Glomerular visceral epithelial cell (primary cell): ENCODE measurements at regions not wholly inside any gene's neighbourhood (a gene's known extent, or its start where the extent isn't known, plus 50 kb on each side); places are given as distances from the start of the nearest gene placed in this dataset.
"Not testable (repeated sequence)": the region's sequence is repeated elsewhere in the genome, so short reads cannot be mapped to it uniquely, and the experiment has no call there.

Experiments used
- DNase-seq: peaks from one replicate; pipeline ENCODE4 v3.0.0-alpha.2; 2016; ENCODE audit errors: extremely low spot score

GRCh38 chr9:95391271-95391670, 73.8 kb upstream of the FANCC start:
- DNase-seq = not testable (repeated sequence)

- DNase-seq = no peak
Observed at GRCh38 chr9:95389373-95389772, 71.9 kb upstream of the FANCC start.

GRCh38 chr9:95386843-95387242, 69.3 kb upstream of the FANCC start:
- no peak for DNase-seq

- no peak for DNase-seq
Observed at GRCh38 chr9:95385521-95385920, 68.0 kb upstream of the FANCC start.

GRCh38 chr9:95383845-95384244, 66.3 kb upstream of the FANCC start:
- DNase-seq = no peak

GRCh38 chr9:95383185-95383676, 65.7 kb upstream of the FANCC start:
- peak; percentile 25 for DNase-seq

- peak; percentile 7 for DNase-seq
Observed at GRCh38 chr9:95382433-95382832, 64.9 kb upstream of the FANCC start.

- DNase-seq = peak; percentile 39
Observed at GRCh38 chr9:95381221-95381620, 63.7 kb upstream of the FANCC start.

- DNase-seq = no peak
Observed at GRCh38 chr9:95379630-95380029, 62.1 kb upstream of the FANCC start.

GRCh38 chr9:95373782-95374487, 56.4 kb upstream of the FANCC start:
- no peak for DNase-seq

- peak; percentile 35 for DNase-seq
Observed at GRCh38 chr9:95373069-95373681, 55.7 kb upstream of the FANCC start.

GRCh38 chr9:95370064-95370463, 52.6 kb upstream of the FANCC start:
- DNase-seq = no peak

GRCh38 chr9:95368377-95369160, 51.1 kb upstream of the FANCC start:
- no peak for DNase-seq
